SK-N-MC (cell line): ENCODE measurements at regions not wholly inside any gene's neighbourhood (a gene's known extent, or its start where the extent isn't known, plus 50 kb on each side); places are given as distances from the start of the nearest gene placed in this dataset.

ENCODE experiments used
- EZH2 ChIP-seq: fragments of 200-600 bp; sonication (generic); IDR thresholded peaks from one replicate; pipeline ENCODE4 v1.6.1; 2017; ENCODE audit warnings: antibody characterized with exemption
- FOXP2 ChIP-seq: optimal IDR thresholded peaks from 2 replicates; pipeline ENCODE3; 2011; ENCODE audit warnings: mild to moderate bottlenecking, moderate library complexity; ENCODE audit not compliant: insufficient read depth; ENCODE audit errors: extremely low read length, control extremely low read depth
- POLR2AphosphoS5 ChIP-seq: IDR thresholded peaks from 2 replicates; pipeline ENCODE4 v1.6.1; 2012; ENCODE audit warnings: mild to moderate bottlenecking, low read depth, low read length, borderline replicate concordance

DNA sequence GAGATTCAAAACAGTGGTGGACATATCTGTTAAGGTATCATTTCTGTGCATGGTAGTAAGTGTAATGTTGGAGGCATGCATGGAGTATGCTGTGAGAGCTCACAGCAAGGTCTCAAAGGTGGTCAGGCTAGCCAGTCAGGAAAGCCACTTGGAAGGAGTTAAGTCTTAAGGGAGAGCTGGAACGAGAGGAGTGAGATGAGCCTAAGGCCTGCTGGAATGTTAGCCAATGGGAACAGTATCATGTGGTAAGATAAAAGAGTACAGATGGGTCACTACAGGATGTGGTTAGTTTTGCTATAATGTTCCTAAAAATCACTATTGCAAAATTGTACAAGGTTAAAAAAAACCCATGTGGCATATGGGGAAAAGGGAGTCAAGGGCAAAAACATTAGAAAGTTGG, 311.7 kb upstream of the E2F7 start:
- TF ChIP-seq POLR2AphosphoS5 = no peak
- no peak for TF ChIP-seq EZH2
- no peak for TF ChIP-seq FOXP2
